Activated T-helper 1 cell treated with anti-CD3 and anti-CD28 coated beads, Interleukin-12 subunit alpha, Interleukin-12 subunit beta, Interleukin-2, Interleukin-4 antibody, amounts not matched to agents 30 ng/mL and 10 ng/mL and 1 ng/mL, durations not matched to agents 14 hours and 24 hours and 36 hours (primary cell): ENCODE measurements at regions not wholly inside any gene's neighbourhood (a gene's known extent, or its start where the extent isn't known, plus 50 kb on each side); places are given as distances from the start of the nearest gene placed in this dataset.

ENCODE experiments used
- DNase-seq: peaks from one replicate; pipeline ENCODE4 v3.0.0; 2021; ENCODE audit warnings: low spot score
- H3K27ac Mint-ChIP-seq: one replicate; pipeline ENCODE4 v1.8.0; 2021; ENCODE audit warnings: mild to moderate bottlenecking, mixed read lengths
- H3K27me3 Mint-ChIP-seq: one replicate; pipeline ENCODE4 v1.8.0; 2022; ENCODE audit warnings: mild to moderate bottlenecking, moderate library complexity, mixed read lengths; ENCODE audit not compliant: insufficient read depth
- H3K36me3 Mint-ChIP-seq: one replicate; pipeline ENCODE4 v1.8.0; 2021; ENCODE audit warnings: low read depth, mixed read lengths
- H3K4me1 Mint-ChIP-seq: one replicate; pipeline ENCODE4 v1.8.0; 2021; ENCODE audit warnings: low read depth, mixed read lengths
- H3K4me3 Mint-ChIP-seq: one replicate; pipeline ENCODE4 v1.8.0; 2021; ENCODE audit warnings: mild to moderate bottlenecking, moderate library complexity, mixed read lengths
- H3K9me3 Mint-ChIP-seq: one replicate; pipeline ENCODE4 v1.8.0; 2021; ENCODE audit warnings: mixed read lengths
- intact Hi-C: fragments of 100-400 bp; cut with micrococcal nuclease; formaldehyde crosslinking; loops from one replicate; pipeline ENCODE4 v1.15.1; 2024

GRCh38 chr4:113849771-113850170 lies 88.2 kb upstream of the CAMK2D start:
- intact Hi-C loops = no loop called here
- no peak overlapping the region for H3K27ac Mint-ChIP-seq
- H3K4me3 Mint-ChIP-seq = no peak overlapping the region
- no peaks in the 10 kb centered on the region for H3K9me3 Mint-ChIP-seq
- no peaks in the 10 kb centered on the region for H3K27me3 Mint-ChIP-seq
- no peaks in the 10 kb centered on the region for H3K4me1 Mint-ChIP-seq
- no peak for DNase-seq
- H3K36me3 Mint-ChIP-seq = no peaks in the 10 kb centered on the region

GRCh38 chr4:113847710-113848109 lies 86.2 kb upstream of the CAMK2D start:
- H3K4me3 Mint-ChIP-seq = no peak overlapping the region
- H3K27me3 Mint-ChIP-seq = no peaks in the 10 kb centered on the region
- H3K36me3 Mint-ChIP-seq = no peaks in the 10 kb centered on the region
- no peak overlapping the region for H3K27ac Mint-ChIP-seq
- no peaks in the 10 kb centered on the region for H3K4me1 Mint-ChIP-seq
- no peak for DNase-seq
- H3K9me3 Mint-ChIP-seq = no peaks in the 10 kb centered on the region
- intact Hi-C loops = no loop called here

- DNase-seq = no peak
- Mint-ChIP-seq H3K27me3 (no peaks in the 10 kb centered on the region), H3K9me3 (no peaks in the 10 kb centered on the region), H3K36me3 (no peaks in the 10 kb centered on the region), H3K4me1 (no peaks in the 10 kb centered on the region), H3K27ac (no peak overlapping the region), H3K4me3 (no peak overlapping the region)
- intact Hi-C loops = no loop called here
These were observed 84.9 kb upstream of the CAMK2D start for GRCh38 chr4:113846433-113846832.

- H3K27ac Mint-ChIP-seq = no peak overlapping the region
- no peak for DNase-seq
- no peaks in the 10 kb centered on the region for H3K36me3 Mint-ChIP-seq
- H3K9me3 Mint-ChIP-seq = no peaks in the 10 kb centered on the region
- intact Hi-C loops = no loop called here
- H3K4me1 Mint-ChIP-seq = no peaks in the 10 kb centered on the region
- no peaks in the 10 kb centered on the region for H3K27me3 Mint-ChIP-seq
- no peak overlapping the region for H3K4me3 Mint-ChIP-seq
These were observed 83.6 kb upstream of the CAMK2D start for GRCh38 chr4:113845138-113845537.

GRCh38 chr4:113844369-113844768 lies 82.8 kb upstream of the CAMK2D start:
- H3K36me3 Mint-ChIP-seq = no peaks in the 10 kb centered on the region
- DNase-seq = no peak
- no peaks in the 10 kb centered on the region for H3K27me3 Mint-ChIP-seq
- intact Hi-C loops = no loop called here
- no peaks in the 10 kb centered on the region for H3K4me1 Mint-ChIP-seq
- no peak overlapping the region for H3K27ac Mint-ChIP-seq
- no peak overlapping the region for H3K4me3 Mint-ChIP-seq
- no peaks in the 10 kb centered on the region for H3K9me3 Mint-ChIP-seq

GRCh38 chr4:113840861-113841260 lies 79.3 kb upstream of the CAMK2D start:
- intact Hi-C loops = no loop called here
- no peaks in the 10 kb centered on the region for H3K9me3 Mint-ChIP-seq
- no peaks in the 10 kb centered on the region for H3K36me3 Mint-ChIP-seq
- no peak for DNase-seq
- peaks cover 2% of the 10 kb centered on the region for H3K27me3 Mint-ChIP-seq
- H3K27ac Mint-ChIP-seq = no peak overlapping the region
- H3K4me1 Mint-ChIP-seq = no peaks in the 10 kb centered on the region
- H3K4me3 Mint-ChIP-seq = no peak overlapping the region

- H3K36me3 Mint-ChIP-seq = no peaks in the 10 kb centered on the region
These were observed 76.9 kb upstream of the CAMK2D start for GRCh38 chr4:113838460-113838859.

GRCh38 chr4:113837397-113837796 lies 75.9 kb upstream of the CAMK2D start:
- DNase-seq = no peak
- Mint-ChIP-seq H3K27ac (no peak overlapping the region), H3K36me3 (no peaks in the 10 kb centered on the region), H3K27me3 (peaks cover 2% of the 10 kb centered on the region), H3K4me1 (no peaks in the 10 kb centered on the region), H3K4me3 (no peak overlapping the region), H3K9me3 (no peaks in the 10 kb centered on the region)
- intact Hi-C loops = no loop called here

More at GRCh38 chr4:113838460-113838859, 76.9 kb upstream of the CAMK2D start:
- Mint-ChIP-seq H3K27me3 (peaks cover 2% of the 10 kb centered on the region), H3K27ac (no peak overlapping the region), H3K4me1 (no peaks in the 10 kb centered on the region), H3K4me3 (no peak overlapping the region), H3K9me3 (no peaks in the 10 kb centered on the region)
- no peak for DNase-seq
- intact Hi-C loops = no loop called here

- DNase-seq = no peak
- H3K9me3 Mint-ChIP-seq = no peaks in the 10 kb centered on the region
- no peaks in the 10 kb centered on the region for H3K36me3 Mint-ChIP-seq
- H3K27ac Mint-ChIP-seq = no peak overlapping the region
- intact Hi-C loops = no loop called here
- peaks cover 2% of the 10 kb centered on the region for H3K27me3 Mint-ChIP-seq
- no peaks in the 10 kb centered on the region for H3K4me1 Mint-ChIP-seq
- H3K4me3 Mint-ChIP-seq = no peak overlapping the region
These were observed 73.5 kb upstream of the CAMK2D start for GRCh38 chr4:113835005-113835404.

- Mint-ChIP-seq H3K4me1 (no peaks in the 10 kb centered on the region), H3K27ac (no peak overlapping the region), H3K27me3 (peaks cover 2% of the 10 kb centered on the region), H3K4me3 (no peak overlapping the region), H3K36me3 (no peaks in the 10 kb centered on the region), H3K9me3 (no peaks in the 10 kb centered on the region)
- intact Hi-C loops = no loop called here
- no peak for DNase-seq
These were observed 72.8 kb upstream of the CAMK2D start for GRCh38 chr4:113834298-113834697.

- no peak for DNase-seq
- no peaks in the 10 kb centered on the region for H3K4me1 Mint-ChIP-seq
- no peak overlapping the region for H3K4me3 Mint-ChIP-seq
- H3K27me3 Mint-ChIP-seq = no peaks in the 10 kb centered on the region
- intact Hi-C loops = no loop called here
- no peaks in the 10 kb centered on the region for H3K9me3 Mint-ChIP-seq
- no peak overlapping the region for H3K27ac Mint-ChIP-seq
- no peaks in the 10 kb centered on the region for H3K36me3 Mint-ChIP-seq
These were observed 71.3 kb upstream of the CAMK2D start for GRCh38 chr4:113832803-113833202.

GRCh38 chr4:113831457-113831856 lies 69.9 kb upstream of the CAMK2D start:
- H3K27ac Mint-ChIP-seq = no peak overlapping the region
- H3K36me3 Mint-ChIP-seq = no peaks in the 10 kb centered on the region
- no peaks in the 10 kb centered on the region for H3K4me1 Mint-ChIP-seq
- no peak for DNase-seq
- no peaks in the 10 kb centered on the region for H3K27me3 Mint-ChIP-seq
- H3K9me3 Mint-ChIP-seq = no peaks in the 10 kb centered on the region
- intact Hi-C loops = no loop called here
- H3K4me3 Mint-ChIP-seq = no peak overlapping the region

- H3K9me3 Mint-ChIP-seq = no peaks in the 10 kb centered on the region
- H3K4me3 Mint-ChIP-seq = no peak overlapping the region
- no peak for DNase-seq
- no peaks in the 10 kb centered on the region for H3K36me3 Mint-ChIP-seq
- no peaks in the 10 kb centered on the region for H3K27me3 Mint-ChIP-seq
- intact Hi-C loops = no loop called here
- H3K4me1 Mint-ChIP-seq = peaks cover 24% of the 10 kb centered on the region
- no peak overlapping the region for H3K27ac Mint-ChIP-seq
These were observed 67.2 kb upstream of the CAMK2D start for GRCh38 chr4:113828702-113829101.

- Mint-ChIP-seq H3K4me3 (no peak overlapping the region), H3K27me3 (no peaks in the 10 kb centered on the region), H3K9me3 (no peaks in the 10 kb centered on the region), H3K27ac (no peak overlapping the region), H3K4me1 (peaks cover 38% of the 10 kb centered on the region), H3K36me3 (no peaks in the 10 kb centered on the region)
- intact Hi-C loops = no loop called here
- DNase-seq = no peak
These were observed 65.7 kb upstream of the CAMK2D start for GRCh38 chr4:113827285-113827684.
